CD4-positive, alpha-beta T cell (primary cell): ENCODE measurements at regions not wholly inside any gene's neighbourhood (a gene's known extent, or its start where the extent isn't known, plus 50 kb on each side); places are given as distances from the start of the nearest gene placed in this dataset.

Experiments used
- ATAC-seq: fragments of 200-7000 bp; cut with Tn5 transposase; one replicate; pipeline ENCODE4 v1.10.0; 2022; ENCODE audit warnings: mild to moderate bottlenecking; ENCODE audit not compliant: poor library complexity
- CTCF ChIA-PET: fragments of 350-600 bp; sonication (Branson Sonifier 250); formaldehyde crosslinking; loops from one replicate; lab custom pipeline; 2021; ENCODE audit warnings: antibody characterized with exemption, inconsistent platforms; lab: Charles Lee
- POLR2A ChIA-PET: fragments of 350-600 bp; sonication (Branson Sonifier 250); formaldehyde crosslinking; loops from one replicate; lab custom pipeline; 2021; ENCODE audit warnings: antibody characterized with exemption, inconsistent platforms; lab: Charles Lee
- DNase-seq, 14 experiments: peaks; one replicate each; pipeline ENCODE4 v3.0.0-alpha.2; 2013 to 2020; ENCODE audit warnings: mixed read lengths in 2 of 14
- H3K27ac ChIP-seq, 2 donors: one replicate each; pipeline versions ENCODE4 v1.5.1 to v1.7.0; 2013; ENCODE audit warnings: low read length in 2 of 2, low read depth in 1 of 2, mild to moderate bottlenecking in 1 of 2
- H3K27me3 ChIP-seq, 2 experiments: 1 replicate in 1 of 2; 2 replicates in 1 of 2; pipeline versions ENCODE4 v1.6.1 to v1.7.0; 2013; ENCODE audit warnings: low read length in 2 of 2, control low read depth in 1 of 2, mild to moderate bottlenecking in 1 of 2, moderate library complexity in 1 of 2; ENCODE audit not compliant: insufficient read depth in 2 of 2, control insufficient read depth in 1 of 2
- H3K36me3 ChIP-seq: one replicate; pipeline ENCODE4 v1.6.1; 2013; ENCODE audit warnings: low read length, control low read depth; ENCODE audit not compliant: insufficient read depth
- H3K4me1 ChIP-seq: one replicate; pipeline ENCODE4 v1.6.1; 2013; ENCODE audit warnings: low read length, control low read depth; ENCODE audit not compliant: insufficient read depth
- H3K4me3 ChIP-seq: one replicate; pipeline ENCODE4 v1.5.1; 2013; ENCODE audit warnings: mild to moderate bottlenecking, low read length, moderate library complexity
- H3K9me3 ChIP-seq, 2 experiments: 1 replicate in 1 of 2; 2 replicates in 1 of 2; pipeline versions ENCODE4 v1.6.1 to v1.7.0; 2013; ENCODE audit warnings: low read length in 2 of 2, mild to moderate bottlenecking in 2 of 2, control low read depth in 1 of 2, moderate library complexity in 1 of 2; ENCODE audit not compliant: control insufficient read depth in 1 of 2, insufficient read depth in 1 of 2
- H3K27ac Mint-ChIP-seq: one replicate; pipeline ENCODE4 v1.8.0; 2020; ENCODE audit warnings: mixed read lengths
- H3K27me3 Mint-ChIP-seq: one replicate; pipeline ENCODE4 v1.8.0; 2021; ENCODE audit warnings: mixed read lengths
- H3K36me3 Mint-ChIP-seq: one replicate; pipeline ENCODE4 v1.8.0; 2021; ENCODE audit warnings: low read depth, mixed read lengths
- H3K4me1 Mint-ChIP-seq: one replicate; pipeline ENCODE4 v1.8.0; 2021; ENCODE audit warnings: low read depth, mixed read lengths
- H3K4me3 Mint-ChIP-seq: one replicate; pipeline ENCODE4 v1.8.0; 2020; ENCODE audit warnings: mild to moderate bottlenecking, mixed read lengths
- H3K9me3 Mint-ChIP-seq: one replicate; pipeline ENCODE4 v1.8.0; 2020; ENCODE audit warnings: mixed read lengths
- CTCF ChIP-seq: fragments of 200-600 bp; IDR thresholded peaks from one replicate; pipeline ENCODE4 v1.8.0; 2022; ENCODE audit warnings: antibody characterized with exemption, mild to moderate bottlenecking
- intact Hi-C, 2 experiments: fragments of 100-400 bp; cut with DNase I in 1 of 2; cut with micrococcal nuclease in 1 of 2; formaldehyde crosslinking; loops; one replicate each; pipeline versions ENCODE4 v1.15.1 to v1.9.0; 2023 to 2025; cut with DNase I, micrococcal nuclease

- Mint-ChIP-seq H3K27me3 (no peaks in the 10 kb centered on the region), H3K4me3 (no peak overlapping the region), H3K27ac (no peak overlapping the region), H3K9me3 (peaks cover 2% of the 10 kb centered on the region), H3K36me3 (no peaks in the 10 kb centered on the region), H3K4me1 (no peaks in the 10 kb centered on the region)
- DNase-seq, result no peak
- intact Hi-C loops, result no loop called here
- ATAC-seq, result no peak
- no peak for TF ChIP-seq CTCF
- Histone ChIP-seq H3K4me1 (no peaks in the 10 kb centered on the region), H3K27me3 (no peaks in the 10 kb centered on the region), H3K36me3 (no peaks in the 10 kb centered on the region), H3K27ac (no peak overlapping the region), H3K9me3 (peaks cover 0 to 5% of the 10 kb centered on the region in 2 experiments), H3K4me3 (no peak overlapping the region)
- POLR2A ChIA-PET, result no interaction called here
- CTCF ChIA-PET, result no interaction called here
These were observed 290.9 kb upstream of the GPR149 start for GRCh38 chr3:154720921-154721320.

GRCh38 chr3:154718053-154718452 lies 288.1 kb upstream of the GPR149 start:
- Histone ChIP-seq H3K9me3 (peaks cover 0 to 5% of the 10 kb centered on the region in 2 experiments), H3K4me1 (no peaks in the 10 kb centered on the region), H3K27me3 (no peaks in the 10 kb centered on the region), H3K36me3 (no peaks in the 10 kb centered on the region), H3K4me3 (no peak overlapping the region), H3K27ac (no peak overlapping the region)
- no peaks in the 10 kb centered on the region for H3K36me3 Mint-ChIP-seq
- no peak for TF ChIP-seq CTCF
- ChIA-PET CTCF (no interaction called here), POLR2A (no interaction called here)
- H3K4me3 Mint-ChIP-seq, result no peak overlapping the region
- intact Hi-C loops, result no loop called here
- H3K9me3 Mint-ChIP-seq, result peaks cover 2% of the 10 kb centered on the region
- H3K27ac Mint-ChIP-seq, result no peak overlapping the region
- DNase-seq (peak in 3 of 14 experiments; percentile 4 to 13 (median 12)), ATAC-seq (no peak)
- no peaks in the 10 kb centered on the region for H3K27me3 Mint-ChIP-seq
- no peaks in the 10 kb centered on the region for H3K4me1 Mint-ChIP-seq

GRCh38 chr3:154716170-154716569 lies 286.2 kb upstream of the GPR149 start:
- no peaks in the 10 kb centered on the region for H3K9me3 Mint-ChIP-seq
- ATAC-seq (no peak), DNase-seq (no peak)
- Histone ChIP-seq H3K9me3 (peaks cover 0 to 8% of the 10 kb centered on the region in 2 experiments), H3K4me1 (no peaks in the 10 kb centered on the region), H3K27ac (no peak overlapping the region), H3K36me3 (no peaks in the 10 kb centered on the region), H3K4me3 (no peak overlapping the region), H3K27me3 (no peaks in the 10 kb centered on the region)
- TF ChIP-seq CTCF, result no peak
- H3K27ac Mint-ChIP-seq, result no peak overlapping the region
- intact Hi-C loops, result no loop called here
- H3K4me1 Mint-ChIP-seq, result no peaks in the 10 kb centered on the region
- no peaks in the 10 kb centered on the region for H3K36me3 Mint-ChIP-seq
- ChIA-PET CTCF (no interaction called here), POLR2A (no interaction called here)
- no peak overlapping the region for H3K4me3 Mint-ChIP-seq
- H3K27me3 Mint-ChIP-seq, result no peaks in the 10 kb centered on the region
